Islet of Langerhans (tissue), 1 donor: ENCODE measurements at regions not wholly inside any gene's neighbourhood (a gene's known extent, or its start where the extent isn't known, plus 50 kb on each side); places are given as distances from the start of the nearest gene placed in this dataset.

Experiments used
- FAIRE-seq: peaks from one replicate; lab custom pipeline; 2011; peaks lifted over from hg19 to GRCh38; lab: Jason Lieb, UNC

- peak; percentile 98 for FAIRE-seq
These were observed 105.4 kb upstream of the CCDC54 start for GRCh38 chr3:107271787-107272387.

GRCh38 chr3:107272471-107272870 lies 104.8 kb upstream of the CCDC54 start:
- FAIRE-seq = no peak

DNA sequence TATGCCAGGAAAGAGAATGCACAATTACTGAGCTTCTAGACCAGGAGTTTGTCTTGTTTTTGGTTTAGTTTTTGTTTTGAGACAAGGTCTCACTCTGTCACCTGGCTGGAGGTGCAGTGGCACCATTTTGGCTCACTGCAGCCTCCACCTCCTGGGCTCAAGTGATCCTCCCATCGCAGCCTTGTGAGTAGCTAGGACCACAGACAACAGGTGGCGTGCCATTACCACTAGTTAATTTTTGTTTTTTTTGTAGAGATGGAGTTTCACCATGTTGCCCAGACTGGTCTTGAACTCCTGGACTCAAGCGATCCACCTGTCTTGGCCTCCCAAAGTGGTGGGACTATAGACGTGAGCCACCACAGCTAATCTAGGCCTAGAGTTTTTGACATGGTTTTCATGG lies 104.4 kb upstream of the CCDC54 start:
- no peak for FAIRE-seq

- no peak for FAIRE-seq
These were observed 103.5 kb upstream of the CCDC54 start for GRCh38 chr3:107273771-107274170.

DNA sequence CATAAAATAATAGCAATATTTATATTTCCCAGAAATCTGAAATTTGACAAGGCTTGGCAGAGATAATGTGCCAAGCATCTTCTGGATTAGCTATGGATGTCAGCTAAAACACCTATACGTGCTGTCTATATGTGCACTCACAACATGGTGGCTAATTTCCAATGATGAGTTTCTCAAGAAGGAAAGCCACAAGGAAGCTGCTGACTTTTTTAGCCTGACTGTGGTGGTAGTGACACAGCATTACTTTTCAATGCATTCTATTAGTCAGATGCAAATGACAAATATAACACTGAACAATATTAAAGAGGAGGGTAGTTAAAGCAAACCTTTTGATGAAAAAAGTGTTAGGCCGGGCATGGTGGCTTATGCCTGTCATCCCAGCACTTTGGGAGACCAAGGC lies 101.7 kb upstream of the CCDC54 start:
- FAIRE-seq = no peak

GRCh38 chr3:107283948-107284347 lies 93.3 kb upstream of the CCDC54 start:
- FAIRE-seq = no peak

DNA sequence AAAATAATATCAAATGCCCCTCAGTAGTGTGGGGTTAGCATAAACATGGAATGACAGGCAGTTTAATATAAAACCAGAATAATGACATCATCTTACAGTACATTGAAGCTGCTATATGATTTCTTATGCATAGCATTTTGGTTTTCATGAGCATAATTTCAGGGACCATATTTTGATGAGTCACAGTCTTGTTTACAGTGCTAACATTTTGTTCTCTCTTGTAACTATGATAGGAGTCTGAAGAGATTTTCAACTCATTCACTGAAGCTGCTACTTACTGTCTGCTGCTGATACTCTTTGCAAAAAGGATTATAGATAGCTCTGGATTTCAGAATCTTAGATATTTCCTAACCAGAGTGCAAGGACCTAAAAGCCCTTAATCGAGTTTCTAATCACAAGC lies 92.6 kb upstream of the CCDC54 start:
- FAIRE-seq = no peak

GRCh38 chr3:107285197-107285596 lies 92.0 kb upstream of the CCDC54 start:
- FAIRE-seq = no peak

GRCh38 chr3:107289354-107289753 lies 87.9 kb upstream of the CCDC54 start:
- no peak for FAIRE-seq

GRCh38 chr3:107294117-107294516 lies 83.1 kb upstream of the CCDC54 start:
- no peak for FAIRE-seq

DNA sequence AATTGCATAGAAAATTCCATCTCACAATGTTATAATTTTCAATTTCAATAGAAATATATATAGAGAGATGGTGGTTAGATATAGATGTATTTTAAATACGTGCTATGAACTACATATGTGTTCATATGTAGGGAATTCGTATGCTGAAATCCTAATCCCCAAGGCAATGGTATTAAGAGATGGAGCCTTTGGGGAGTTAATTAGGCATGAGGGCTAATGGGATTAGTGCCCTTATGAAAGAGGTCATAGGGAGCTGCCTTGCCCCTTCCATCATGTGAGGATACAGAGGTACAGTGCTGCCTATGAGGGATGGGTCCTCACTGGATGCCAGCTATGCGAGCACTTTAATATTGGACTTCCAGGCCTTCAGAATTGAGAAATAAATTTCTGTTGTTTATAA lies 79.6 kb upstream of the CCDC54 start:
- FAIRE-seq = no peak

DNA sequence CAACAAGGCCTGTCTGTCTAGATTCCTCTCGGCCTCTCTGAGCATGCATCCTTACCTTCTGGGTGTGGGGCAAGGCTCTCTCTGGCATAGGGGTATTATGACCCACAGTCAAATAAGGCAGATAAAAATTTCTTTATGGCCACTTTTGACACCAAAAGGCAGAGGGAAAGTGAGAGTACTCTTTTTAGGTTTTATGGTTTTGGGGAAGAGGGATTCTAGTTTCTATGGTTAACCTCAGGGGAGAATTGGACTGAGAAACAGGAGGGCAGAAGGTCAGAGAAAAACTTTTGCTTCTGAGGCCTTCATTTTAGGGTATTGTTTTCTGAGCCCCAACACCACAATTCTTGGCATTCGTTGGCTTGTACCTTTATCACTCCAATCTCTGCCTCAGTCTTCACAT lies 70.0 kb upstream of the CCDC54 start:
- no peak for FAIRE-seq

DNA sequence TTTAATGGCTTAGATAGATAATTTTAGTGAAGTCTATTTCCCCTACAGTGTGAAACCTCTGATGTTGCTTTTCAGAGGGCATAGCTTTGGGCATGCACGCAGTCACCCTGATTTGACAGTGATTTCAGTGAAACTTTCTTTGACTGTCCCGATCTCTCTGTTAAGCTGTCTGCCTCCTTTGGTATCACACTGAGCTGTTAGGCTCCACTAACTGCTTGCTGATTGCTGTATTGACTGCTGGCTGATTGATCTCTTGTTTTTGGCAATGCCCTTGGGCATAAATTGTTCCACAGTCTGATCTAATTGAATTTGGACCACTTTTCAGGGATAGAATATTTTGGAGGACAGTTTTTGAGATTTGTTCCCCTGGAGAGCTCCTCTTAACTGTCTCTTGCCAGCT lies 68.5 kb upstream of the CCDC54 start:
- FAIRE-seq = no peak

GRCh38 chr3:107309312-107309711 lies 67.9 kb upstream of the CCDC54 start:
- FAIRE-seq = no peak

GRCh38 chr3:107313711-107314110 lies 63.5 kb upstream of the CCDC54 start:
- FAIRE-seq = peak; percentile 76

DNA sequence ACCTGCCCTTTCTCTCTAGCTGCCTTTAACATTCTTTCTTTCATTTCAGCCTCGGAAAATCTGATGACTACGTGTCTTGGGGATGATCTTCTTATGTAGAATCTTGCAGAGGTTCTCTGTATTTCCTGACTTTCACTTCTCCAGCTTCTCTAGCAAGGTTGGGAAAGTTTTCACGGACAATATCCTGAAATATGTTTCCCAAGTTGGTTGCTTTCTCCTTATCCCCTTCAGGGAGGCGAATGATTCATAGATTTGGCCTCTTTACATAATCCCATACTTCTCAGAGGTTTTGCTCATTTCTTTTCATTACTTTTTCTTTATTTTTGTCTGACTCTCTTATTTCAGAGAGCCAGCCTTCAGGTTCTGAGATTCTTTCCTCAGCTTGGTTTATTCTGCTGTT lies 62.1 kb upstream of the CCDC54 start:
- no peak for FAIRE-seq

- no peak for FAIRE-seq
These were observed 53.5 kb upstream of the CCDC54 start for GRCh38 chr3:107323723-107324122.

- FAIRE-seq = no peak
These were observed 51.8 kb upstream of the CCDC54 start for GRCh38 chr3:107325446-107325845.
